NCI-H1694 treated with DMSO at 0.1 percent for 48 hours (cell line): ENCODE measurements at regions not wholly inside any gene's neighbourhood (a gene's known extent, or its start where the extent isn't known, plus 50 kb on each side); places are given as distances from the start of the nearest gene placed in this dataset.

Source experiments
- DNase-seq: peaks from one replicate; lab custom pipeline; 2025; lab: John Stamatoyannopoulos, UW

- DNase-seq, result no peak
These were observed 794.8 kb downstream of the HACE1 start for GRCh38 chr6:104064876-104065275.

GRCh38 chr6:104050455-104050854, 809.3 kb downstream of the HACE1 start:
- DNase-seq, result no peak

GRCh38 chr6:104046426-104046825, 813.3 kb downstream of the HACE1 start:
- DNase-seq, result peak; percentile 2

GRCh38 chr6:104031346-104031745, 828.4 kb downstream of the HACE1 start:
- DNase-seq, result no peak

- DNase-seq, result no peak
These were observed 837.6 kb downstream of the HACE1 start for GRCh38 chr6:104022126-104022525.

GRCh38 chr6:104019075-104019753, 840.5 kb downstream of the HACE1 start:
- no peak for DNase-seq

GRCh38 chr6:104017410-104018381, 842.0 kb downstream of the HACE1 start:
- DNase-seq, result no peak

- no peak for DNase-seq
These were observed 845.4 kb downstream of the HACE1 start for GRCh38 chr6:104014163-104014959.

GRCh38 chr6:104013312-104013971, 846.3 kb downstream of the HACE1 start:
- no peak for DNase-seq

- no peak for DNase-seq
These were observed 848.8 kb downstream of the HACE1 start for GRCh38 chr6:104010897-104011296.

- no peak for DNase-seq
These were observed 855.8 kb downstream of the HACE1 start for GRCh38 chr6:104003803-104004516.

GRCh38 chr6:103995571-103995970, 864.1 kb downstream of the HACE1 start:
- DNase-seq, result no peak

- DNase-seq, result no peak
These were observed 875.9 kb downstream of the HACE1 start for GRCh38 chr6:103983860-103984259.

GRCh38 chr6:103983011-103983410, 876.7 kb downstream of the HACE1 start:
- DNase-seq, result no peak

- no peak for DNase-seq
These were observed 877.1 kb downstream of the HACE1 start for GRCh38 chr6:103982574-103982973.

GRCh38 chr6:103979308-103979707, 880.4 kb downstream of the HACE1 start:
- DNase-seq, result no peak

GRCh38 chr6:103937389-103937788, 922.3 kb downstream of the HACE1 start:
- no peak for DNase-seq

- DNase-seq, result no peak
These were observed 934.4 kb downstream of the HACE1 start for GRCh38 chr6:103925317-103925716.

GRCh38 chr6:103910018-103910417, 949.7 kb downstream of the HACE1 start:
- DNase-seq, result no peak

- DNase-seq, result no peak
These were observed 950.8 kb downstream of the HACE1 start for GRCh38 chr6:103908898-103909297.

GRCh38 chr6:103895136-103895535, 964.6 kb downstream of the HACE1 start:
- DNase-seq, result no peak
